GM20000 (cell line): ENCODE measurements at regions not wholly inside any gene's neighbourhood (a gene's known extent, or its start where the extent isn't known, plus 50 kb on each side); places are given as distances from the start of the nearest gene placed in this dataset.

ENCODE experiments used
- DNase-seq: peaks from one replicate; pipeline ENCODE4 v3.0.0; 2012; ENCODE audit warnings: low spot score
- CTCF ChIP-seq: IDR thresholded peaks from 2 replicates; pipeline ENCODE4 v1.5.1; 2012; ENCODE audit warnings: mild to moderate bottlenecking, control low read depth; ENCODE audit errors: extremely low read depth, missing control alignments

- TF ChIP-seq CTCF: no peak
Measured at GRCh38 chr4:15150631-15151030, 148.3 kb downstream of the CPEB2 start.

GRCh38 chr4:15151033-15151432 is 148.8 kb downstream of the CPEB2 start:
- DNase-seq: no peak
- TF ChIP-seq CTCF: no peak

More at GRCh38 chr4:15150631-15151030, 148.3 kb downstream of the CPEB2 start:
- no peak for DNase-seq

- TF ChIP-seq CTCF: no peak
Measured at GRCh38 chr4:15153662-15154061, 151.4 kb downstream of the CPEB2 start.

GRCh38 chr4:15158406-15159091 is 156.3 kb downstream of the CPEB2 start:
- no peak for DNase-seq
- no peak for TF ChIP-seq CTCF

More at GRCh38 chr4:15153662-15154061, 151.4 kb downstream of the CPEB2 start:
- DNase-seq: no peak

- TF ChIP-seq CTCF: no peak
- no peak for DNase-seq
Measured at GRCh38 chr4:15159477-15160019, 157.3 kb downstream of the CPEB2 start.

GRCh38 chr4:15161439-15161838 is 159.2 kb downstream of the CPEB2 start:
- no peak for DNase-seq
- TF ChIP-seq CTCF: no peak

- DNase-seq: no peak
- no peak for TF ChIP-seq CTCF
Measured at GRCh38 chr4:15162046-15162445, 159.8 kb downstream of the CPEB2 start.
